ENCODE measurements at regions not wholly inside any gene's neighbourhood (a gene's known extent, or its start where the extent isn't known, plus 50 kb on each side); places are given as distances from the start of the nearest gene placed in this dataset.

GRCh38 chr2:445896-446295 is 158.0 kb upstream of the ALKAL2 start:
- Mint-ChIP-seq H3K27me3 (no peaks in the 10 kb centered on the region), H3K9me3 (no peaks in the 10 kb centered on the region), H3K4me3 (peak overlapping the region in 2 of 4 donors; percentile 90 to 91), H3K27ac (peak overlapping the region; percentile 83 to 95 (median 94)), H3K36me3 (no peaks in the 10 kb centered on the region), H3K4me1 (peaks cover 39 to 46% (median 41%) of the 10 kb centered on the region in 3 donors)

GRCh38 chr2:444937-445884 is 157.3 kb upstream of the ALKAL2 start:
- Mint-ChIP-seq H3K27ac (peak overlapping the region; percentile 83 to 94 (median 85)), H3K36me3 (no peaks in the 10 kb centered on the region), H3K4me3 (peak overlapping the region; percentile 60 to 91 (median 77)), H3K27me3 (no peaks in the 10 kb centered on the region), H3K4me1 (peaks cover 39 to 51% (median 45%) of the 10 kb centered on the region in 3 donors), H3K9me3 (no peaks in the 10 kb centered on the region)

GRCh38 chr2:443741-444140 is 155.8 kb upstream of the ALKAL2 start:
- Mint-ChIP-seq H3K27ac (peak overlapping the region; percentile 83 to 93 (median 92)), H3K4me3 (peak overlapping the region in 3 of 4 donors; percentile 75 to 92 (median 78)), H3K9me3 (no peaks in the 10 kb centered on the region), H3K4me1 (peaks cover 44 to 59% (median 51%) of the 10 kb centered on the region in 3 donors), H3K36me3 (no peaks in the 10 kb centered on the region), H3K27me3 (peaks cover under 1% of the 10 kb centered on the region)

- Mint-ChIP-seq H3K27me3 (peaks cover 1% of the 10 kb centered on the region), H3K36me3 (no peaks in the 10 kb centered on the region), H3K4me3 (peak overlapping the region; percentile 51 to 92 (median 76)), H3K9me3 (no peaks in the 10 kb centered on the region), H3K4me1 (peaks cover 47 to 63% (median 56%) of the 10 kb centered on the region in 3 donors), H3K27ac (peak overlapping the region; percentile 83 to 93 (median 92))
Observed at GRCh38 chr2:443216-443615, 155.3 kb upstream of the ALKAL2 start.

- Mint-ChIP-seq H3K4me3 (peak overlapping the region; percentile 77 to 96 (median 87)), H3K27me3 (peaks cover 1% of the 10 kb centered on the region), H3K27ac (peak overlapping the region; percentile 95 to 97 (median 97)), H3K4me1 (peaks cover 42 to 62% (median 58%) of the 10 kb centered on the region in 3 donors), H3K9me3 (no peaks in the 10 kb centered on the region), H3K36me3 (no peaks in the 10 kb centered on the region)
Observed at GRCh38 chr2:441258-442022, 153.5 kb upstream of the ALKAL2 start.

GRCh38 chr2:440403-440740 is 152.5 kb upstream of the ALKAL2 start:
- Mint-ChIP-seq H3K27me3 (peaks cover 1% of the 10 kb centered on the region), H3K4me3 (peak overlapping the region in 2 of 4 donors; percentile 84 to 90), H3K27ac (peak overlapping the region; percentile 95 to 97 (median 97)), H3K36me3 (no peaks in the 10 kb centered on the region), H3K4me1 (peaks cover 38 to 53% (median 52%) of the 10 kb centered on the region in 3 donors), H3K9me3 (no peaks in the 10 kb centered on the region)

- Mint-ChIP-seq H3K27ac (peak overlapping the region; percentile 95 to 97 (median 97)), H3K4me1 (peaks cover 33 to 49% (median 48%) of the 10 kb centered on the region in 3 donors), H3K9me3 (no peaks in the 10 kb centered on the region), H3K4me3 (peak overlapping the region in 2 of 4 donors; percentile 74 to 84), H3K27me3 (peaks cover 1% of the 10 kb centered on the region), H3K36me3 (no peaks in the 10 kb centered on the region)
Observed at GRCh38 chr2:439556-440402, 151.9 kb upstream of the ALKAL2 start.

GRCh38 chr2:439077-439476 is 151.2 kb upstream of the ALKAL2 start:
- Mint-ChIP-seq H3K9me3 (no peaks in the 10 kb centered on the region), H3K4me3 (peak overlapping the region in 1 of 4 donors; percentile 84), H3K36me3 (no peaks in the 10 kb centered on the region), H3K27ac (peak overlapping the region; percentile 89 to 97 (median 95)), H3K27me3 (peaks cover 1% of the 10 kb centered on the region), H3K4me1 (peaks cover 37 to 52% (median 48%) of the 10 kb centered on the region in 3 donors)

GRCh38 chr2:437756-438393 is 150.0 kb upstream of the ALKAL2 start:
- peaks cover 34 to 43% (median 42%) of the 10 kb centered on the region in 3 donors for H3K4me1 Mint-ChIP-seq

GRCh38 chr2:437180-437579 is 149.3 kb upstream of the ALKAL2 start:
- peak overlapping the region; percentile 67 to 93 (median 88) for H3K4me3 Mint-ChIP-seq
- no peaks in the 10 kb centered on the region for H3K9me3 Mint-ChIP-seq
- H3K27me3 Mint-ChIP-seq: peaks cover 1% of the 10 kb centered on the region
- no peaks in the 10 kb centered on the region for H3K36me3 Mint-ChIP-seq
- peak overlapping the region; percentile 89 to 97 (median 95) for H3K27ac Mint-ChIP-seq
- peaks cover 34 to 43% (median 42%) of the 10 kb centered on the region in 3 donors for H3K4me1 Mint-ChIP-seq

More at GRCh38 chr2:437756-438393, 150.0 kb upstream of the ALKAL2 start:
- H3K27me3 Mint-ChIP-seq: peaks cover 1% of the 10 kb centered on the region
- H3K36me3 Mint-ChIP-seq: no peaks in the 10 kb centered on the region
- peak overlapping the region; percentile 89 to 97 (median 95) for H3K27ac Mint-ChIP-seq
- peak overlapping the region; percentile 67 to 93 (median 88) for H3K4me3 Mint-ChIP-seq
- H3K9me3 Mint-ChIP-seq: no peaks in the 10 kb centered on the region

GRCh38 chr2:436205-436604 is 148.3 kb upstream of the ALKAL2 start:
- Mint-ChIP-seq H3K36me3 (no peaks in the 10 kb centered on the region), H3K27me3 (peaks cover 1% of the 10 kb centered on the region), H3K9me3 (no peaks in the 10 kb centered on the region), H3K4me3 (no peak overlapping the region), H3K27ac (no peak overlapping the region), H3K4me1 (peaks cover 28 to 37% (median 36%) of the 10 kb centered on the region in 3 donors)

- no peaks in the 10 kb centered on the region for H3K9me3 Mint-ChIP-seq
- H3K36me3 Mint-ChIP-seq: no peaks in the 10 kb centered on the region
- H3K27me3 Mint-ChIP-seq: peaks cover 1% of the 10 kb centered on the region
- H3K4me1 Mint-ChIP-seq: peaks cover 38 to 43% (median 40%) of the 10 kb centered on the region in 3 donors
- peak overlapping the region in 1 of 3 donors; percentile 61 for H3K27ac Mint-ChIP-seq
- H3K4me3 Mint-ChIP-seq: peak overlapping the region in 1 of 4 donors; percentile 34
Observed at GRCh38 chr2:434625-435024, 146.7 kb upstream of the ALKAL2 start.

GRCh38 chr2:433216-433615 is 145.3 kb upstream of the ALKAL2 start:
- peak overlapping the region in 1 of 3 donors; percentile 81 for H3K27ac Mint-ChIP-seq
- no peak overlapping the region for H3K4me3 Mint-ChIP-seq
- H3K27me3 Mint-ChIP-seq: no peaks in the 10 kb centered on the region
- H3K4me1 Mint-ChIP-seq: peaks cover 34 to 38% (median 35%) of the 10 kb centered on the region in 3 donors
- H3K9me3 Mint-ChIP-seq: no peaks in the 10 kb centered on the region
- peaks cover under 1% of the 10 kb centered on the region for H3K36me3 Mint-ChIP-seq

Data from IgD-negative memory B cell (primary cell).